Gastroesophageal sphincter (tissue), 4 donors: ENCODE measurements at regions not wholly inside any gene's neighbourhood (a gene's known extent, or its start where the extent isn't known, plus 50 kb on each side); places are given as distances from the start of the nearest gene placed in this dataset.

Source experiments
- ATAC-seq: fragments of 150-250 bp; one replicate; pipeline ENCODE4 v1.9.1; 2016; ENCODE audit warnings: mild to moderate bottlenecking, moderate library complexity
- H3K27ac ChIP-seq, 4 donors: fragments of 200-600 bp; sonication (generic) in 3 of 4; 1 replicate in 3 of 4; 2 replicates in 1 of 4; pipeline ENCODE4 v1.5.1; 2016 to 2019
- H3K27me3 ChIP-seq: fragments of 200-600 bp; sonication (generic); one replicate; pipeline ENCODE4 v1.5.1; 2019
- H3K36me3 ChIP-seq, 2 donors: fragments of 200-600 bp; sonication (generic); one replicate each; pipeline ENCODE4 v1.5.1; 2019; ENCODE audit warnings: control low read depth in 1 of 2
- H3K4me1 ChIP-seq, 3 donors: fragments of 200-600 bp; sonication (generic); 1 replicate in 2 of 3; 2 replicates in 1 of 3; pipeline ENCODE4 v1.5.1; 2016 to 2019; ENCODE audit warnings: control low read depth in 2 of 3
- H3K4me3 ChIP-seq, 2 donors: fragments of 200-600 bp; sonication (generic); one replicate each; pipeline ENCODE4 v1.5.1; 2019; ENCODE audit warnings: mild to moderate bottlenecking in 1 of 2, moderate library complexity in 1 of 2
- H3K9me3 ChIP-seq, 3 donors: fragments of 200-600 bp; sonication (generic); one replicate each; pipeline ENCODE4 v1.5.1; 2017 to 2019; ENCODE audit warnings: control low read depth in 2 of 3
- EP300 ChIP-seq: sonication (generic); formaldehyde crosslinking; IDR thresholded peaks from one replicate; pipeline ENCODE4 v1.6.1; 2017; ENCODE audit warnings: antibody characterized with exemption, mild to moderate bottlenecking
- POLR2A ChIP-seq, 2 donors: fragments of 450-650 bp; IDR thresholded peaks; one replicate each; pipeline ENCODE4 v1.6.1; 2017; ENCODE audit warnings: antibody characterized with exemption in 2 of 2, mild to moderate bottlenecking in 2 of 2, moderate library complexity in 1 of 2
- POLR2AphosphoS5 ChIP-seq: sonication (generic); formaldehyde crosslinking; IDR thresholded peaks from one replicate; pipeline ENCODE4 v1.6.1; 2017; ENCODE audit warnings: antibody characterized with exemption
- WGBS, 2 donors: methylation state at CpG; one replicate each; pipeline ENCODE4 v1.1.5; 2018; ENCODE audit warnings: low coverage in 1 of 2; 5-methylcytosine and 5-hydroxymethylcytosine counted together
- TF ChIP-seq, protein P1 (sequence below), 4 experiments: fragments of 200-600 bp in 2 of 4; fragments of 450-650 bp in 2 of 4; sonication (generic) in 1 of 4; IDR thresholded peaks; one replicate each; pipeline ENCODE4 v1.5.1; 2017 to 2019; ENCODE audit warnings: antibody characterized with exemption in 4 of 4, mild to moderate bottlenecking in 2 of 4, moderate library complexity in 2 of 4

DNA sequence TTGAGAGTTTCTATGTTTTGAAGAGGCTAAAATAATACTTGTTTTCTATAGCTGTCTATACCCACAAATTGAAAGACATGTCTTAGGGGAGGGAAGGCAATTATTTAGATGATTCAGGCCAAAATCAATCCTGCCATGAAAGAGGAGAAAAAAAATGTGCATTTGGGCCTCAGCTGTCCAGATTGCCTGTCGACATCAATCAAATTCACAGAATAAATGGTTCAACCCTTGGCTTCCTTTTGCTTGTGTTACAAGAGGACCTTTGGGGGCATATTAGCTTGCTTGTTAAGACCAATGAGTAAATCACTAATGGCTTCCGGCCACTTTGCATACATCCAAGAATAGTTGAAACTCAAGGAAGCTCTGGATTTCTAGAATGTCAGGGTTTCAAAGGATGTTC lies 900.8 kb upstream of the CELF4 start:
- ATAC-seq = no peak
- H3K9me3 ChIP-seq = no peaks in the 10 kb centered on the region
- H3K4me3 ChIP-seq = no peak overlapping the region
- TF ChIP-seq POLR2AphosphoS5 (no peak), POLR2A (IDR thresholded peaks at IDR 0.05) (no peak), EP300 (no peak)
- TF ChIP-seq, protein P1, sequence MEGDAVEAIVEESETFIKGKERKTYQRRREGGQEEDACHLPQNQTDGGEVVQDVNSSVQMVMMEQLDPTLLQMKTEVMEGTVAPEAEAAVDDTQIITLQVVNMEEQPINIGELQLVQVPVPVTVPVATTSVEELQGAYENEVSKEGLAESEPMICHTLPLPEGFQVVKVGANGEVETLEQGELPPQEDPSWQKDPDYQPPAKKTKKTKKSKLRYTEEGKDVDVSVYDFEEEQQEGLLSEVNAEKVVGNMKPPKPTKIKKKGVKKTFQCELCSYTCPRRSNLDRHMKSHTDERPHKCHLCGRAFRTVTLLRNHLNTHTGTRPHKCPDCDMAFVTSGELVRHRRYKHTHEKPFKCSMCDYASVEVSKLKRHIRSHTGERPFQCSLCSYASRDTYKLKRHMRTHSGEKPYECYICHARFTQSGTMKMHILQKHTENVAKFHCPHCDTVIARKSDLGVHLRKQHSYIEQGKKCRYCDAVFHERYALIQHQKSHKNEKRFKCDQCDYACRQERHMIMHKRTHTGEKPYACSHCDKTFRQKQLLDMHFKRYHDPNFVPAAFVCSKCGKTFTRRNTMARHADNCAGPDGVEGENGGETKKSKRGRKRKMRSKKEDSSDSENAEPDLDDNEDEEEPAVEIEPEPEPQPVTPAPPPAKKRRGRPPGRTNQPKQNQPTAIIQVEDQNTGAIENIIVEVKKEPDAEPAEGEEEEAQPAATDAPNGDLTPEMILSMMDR (IDR thresholded peaks at IDR 0.05) = no peak
- H3K27me3 ChIP-seq = no peaks in the 10 kb centered on the region
- no peaks in the 10 kb centered on the region for H3K36me3 ChIP-seq
- 88 to 100% methylated on average over 2 of the region's 2 CpGs for WGBS, 2 donors
- no peak overlapping the region for H3K27ac ChIP-seq
- H3K4me1 ChIP-seq = peaks cover 0 to 10% (median 0%) of the 10 kb centered on the region in 3 donors

DNA sequence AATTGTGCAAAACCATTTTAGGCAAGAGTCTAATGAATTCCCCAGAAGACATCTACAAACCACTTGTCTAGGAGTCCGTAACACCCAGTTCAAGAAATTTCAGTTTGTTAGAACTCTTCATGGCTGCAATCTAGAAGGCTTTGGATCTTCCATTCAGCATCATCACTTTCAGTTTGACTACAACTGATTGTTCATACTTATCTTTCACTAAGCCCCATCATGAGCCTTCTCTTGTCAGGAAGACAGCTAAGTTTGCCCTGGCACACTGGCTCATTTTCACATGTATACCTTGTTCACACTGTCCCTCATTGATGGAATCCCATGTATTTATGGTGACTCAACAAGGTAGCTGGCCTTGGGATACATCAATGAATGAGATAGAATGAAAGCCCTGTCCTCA lies 898.4 kb upstream of the CELF4 start:
- Histone ChIP-seq H3K36me3 (no peaks in the 10 kb centered on the region), H3K27me3 (no peaks in the 10 kb centered on the region), H3K27ac (no peak overlapping the region), H3K9me3 (no peaks in the 10 kb centered on the region), H3K4me1 (peaks cover 0 to 10% (median 0%) of the 10 kb centered on the region in 3 donors), H3K4me3 (no peak overlapping the region)
- TF ChIP-seq POLR2AphosphoS5 (no peak), POLR2A (IDR thresholded peaks at IDR 0.05) (no peak), EP300 (no peak)
- TF ChIP-seq, protein P1 (IDR thresholded peaks at IDR 0.05) = no peak
- ATAC-seq = no peak
- WGBS, 2 donors = 100% methylated on average over 1 of the region's 1 CpG

DNA sequence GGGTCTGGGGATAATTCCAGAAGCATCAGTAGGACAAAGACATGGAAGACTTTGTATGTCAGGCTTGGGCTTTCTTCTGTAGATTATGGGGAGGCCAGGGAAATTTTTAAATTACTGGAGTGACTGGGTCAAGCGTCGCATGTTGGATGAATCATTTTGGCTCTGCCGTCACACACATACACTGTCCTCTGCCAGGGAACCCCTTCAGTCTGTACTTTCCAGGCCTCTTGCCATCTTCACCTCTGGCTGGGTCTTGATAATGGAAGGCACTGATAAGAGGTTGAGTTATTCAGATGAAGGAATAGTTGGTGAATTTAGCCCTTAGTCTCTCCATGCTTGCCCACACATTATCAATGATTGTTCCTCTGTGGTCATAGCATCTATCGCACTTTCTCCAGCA lies 895.1 kb upstream of the CELF4 start:
- Histone ChIP-seq H3K4me1 (no peaks in the 10 kb centered on the region), H3K9me3 (no peaks in the 10 kb centered on the region), H3K27me3 (no peaks in the 10 kb centered on the region), H3K4me3 (no peak overlapping the region), H3K36me3 (no peaks in the 10 kb centered on the region), H3K27ac (no peak overlapping the region)
- no peak for ATAC-seq
- TF ChIP-seq POLR2AphosphoS5 (no peak), EP300 (no peak), POLR2A (IDR thresholded peaks at IDR 0.05) (no peak)
- TF ChIP-seq, protein P1 (IDR thresholded peaks at IDR 0.05) = no peak
- WGBS, 2 donors = 73 to 100% methylated on average over 4 of the region's 4 CpGs

DNA sequence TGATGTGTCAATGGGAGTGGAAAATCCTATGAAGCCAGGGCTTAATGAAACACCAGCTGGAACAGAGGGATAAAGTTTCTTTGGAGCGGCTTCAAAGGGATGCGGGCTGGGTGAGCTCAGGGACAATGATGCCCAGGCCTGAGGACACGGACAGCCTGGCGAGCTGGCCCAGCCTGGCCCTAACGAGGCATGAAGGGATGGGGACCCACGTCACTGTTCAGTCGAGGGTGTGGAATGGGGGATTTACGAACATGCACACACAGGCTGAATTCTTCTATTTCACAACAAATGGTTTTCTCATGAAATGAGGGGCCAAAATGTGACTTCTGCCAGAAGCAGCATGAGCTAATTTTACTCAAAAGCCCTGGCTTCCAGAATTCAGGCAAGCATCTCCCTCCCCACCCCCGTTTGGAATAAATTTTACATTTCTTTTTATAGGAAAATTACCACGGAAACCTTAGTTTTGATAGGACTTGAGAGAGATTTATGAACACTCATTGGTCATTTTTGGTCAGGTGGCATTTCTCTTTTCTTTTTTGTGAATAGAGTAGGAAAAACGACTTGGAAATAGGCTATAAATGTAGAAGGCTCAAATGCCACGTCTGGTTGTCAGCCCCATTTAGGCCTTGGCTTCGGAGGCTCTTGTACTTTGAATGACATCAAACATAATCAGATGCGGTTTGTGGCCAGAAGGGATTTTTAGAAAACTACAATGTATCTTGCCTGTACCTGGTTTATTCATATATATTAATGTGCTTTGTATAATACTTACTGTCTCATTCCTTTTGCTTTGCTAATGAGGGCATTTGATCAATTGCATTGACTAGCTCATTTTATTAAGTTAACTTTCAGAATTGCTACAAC lies 893.8 kb upstream of the CELF4 start:
- no peak overlapping the region for H3K27ac ChIP-seq
- no peaks in the 10 kb centered on the region for H3K4me1 ChIP-seq
- H3K4me3 ChIP-seq = no peak overlapping the region
- H3K36me3 ChIP-seq = no peaks in the 10 kb centered on the region
- TF ChIP-seq EP300 (no peak), POLR2AphosphoS5 (no peak), POLR2A (IDR thresholded peaks at IDR 0.05) (no peak)
- TF ChIP-seq, protein P1 (IDR thresholded peaks at IDR 0.05) = no peak
- no peaks in the 10 kb centered on the region for H3K27me3 ChIP-seq
- ATAC-seq = no peak
- WGBS, 2 donors = 48 to 86% methylated on average over 6 to 9 of the region's 14 CpGs
- H3K9me3 ChIP-seq = no peaks in the 10 kb centered on the region

DNA sequence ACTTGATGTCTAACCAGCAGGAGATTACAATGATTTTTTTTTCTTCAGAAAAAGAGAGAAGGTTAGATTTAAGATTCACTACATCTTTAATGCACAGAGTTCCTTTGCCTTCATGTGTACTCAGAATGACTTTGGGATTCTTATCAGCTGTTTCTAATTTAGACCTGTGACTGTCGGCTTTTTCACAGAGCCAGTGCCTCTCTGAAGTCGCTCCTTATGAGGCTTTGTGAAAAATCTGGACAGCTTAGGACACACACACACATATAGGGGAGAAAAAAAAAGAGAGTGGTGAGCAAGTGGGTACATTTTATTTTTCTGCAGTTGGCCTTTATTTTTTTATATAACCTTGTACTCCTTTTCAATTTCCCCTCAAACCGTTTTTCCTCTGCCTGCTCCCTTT lies 893.1 kb upstream of the CELF4 start:
- WGBS, 2 donors = 47 to 75% methylated on average over 3 of the region's 3 CpGs
- Histone ChIP-seq H3K27ac (no peak overlapping the region), H3K9me3 (no peaks in the 10 kb centered on the region), H3K27me3 (no peaks in the 10 kb centered on the region), H3K4me3 (no peak overlapping the region), H3K4me1 (no peaks in the 10 kb centered on the region), H3K36me3 (no peaks in the 10 kb centered on the region)
- no peak for ATAC-seq
- no peak for TF ChIP-seq POLR2AphosphoS5
- TF ChIP-seq POLR2A (IDR thresholded peaks at IDR 0.05) = no peak
- TF ChIP-seq EP300 = no peak
- TF ChIP-seq, protein P1 (IDR thresholded peaks at IDR 0.05) = no peak
